HG03103 (cell line): ENCODE measurements at regions not wholly inside any gene's neighbourhood (a gene's known extent, or its start where the extent isn't known, plus 50 kb on each side); places are given as distances from the start of the nearest gene placed in this dataset.
A peak's percentile ranks its signal among the peaks of the same experiment; 100 is the strongest.
"Not testable (repeated sequence)": the region's sequence is repeated elsewhere in the genome, so short reads cannot be mapped to it uniquely, and the experiment has no call there.

Experiments
- ATAC-seq: cut with Tn5 transposase; IDR thresholded peaks from one replicate; pipeline ENCODE4 v1.9.1; 2021; ENCODE audit warnings: low read depth; ENCODE audit not compliant: unreplicated experiment

DNA sequence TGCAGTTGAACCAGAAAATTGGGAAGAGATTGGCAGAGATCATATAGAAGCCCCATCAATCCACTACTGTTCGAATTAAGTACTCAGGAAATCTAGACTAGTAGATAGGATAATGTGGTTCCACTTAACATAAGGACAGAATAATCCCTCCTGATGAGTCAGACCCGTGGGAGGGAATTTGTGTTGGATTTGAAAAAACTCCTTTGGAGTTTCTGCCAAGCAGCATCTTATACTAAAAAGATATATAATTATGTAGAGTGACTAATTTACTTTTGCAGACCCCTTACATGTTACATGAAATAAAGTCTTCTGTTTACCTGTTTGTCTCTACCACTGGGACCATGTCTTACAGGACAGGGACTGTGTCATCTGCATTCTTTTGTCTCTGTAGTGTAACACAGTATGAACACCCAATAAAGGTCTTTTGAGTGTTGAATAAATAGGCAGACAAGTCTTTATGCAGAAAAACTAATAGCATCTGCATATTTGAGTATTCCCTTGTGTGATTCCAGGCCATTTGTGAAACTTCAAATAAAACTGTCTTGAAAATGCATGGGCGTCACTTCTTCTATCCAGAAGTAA lies 122.6 kb upstream of the DNAJC10 start:
- no peak for ATAC-seq

DNA sequence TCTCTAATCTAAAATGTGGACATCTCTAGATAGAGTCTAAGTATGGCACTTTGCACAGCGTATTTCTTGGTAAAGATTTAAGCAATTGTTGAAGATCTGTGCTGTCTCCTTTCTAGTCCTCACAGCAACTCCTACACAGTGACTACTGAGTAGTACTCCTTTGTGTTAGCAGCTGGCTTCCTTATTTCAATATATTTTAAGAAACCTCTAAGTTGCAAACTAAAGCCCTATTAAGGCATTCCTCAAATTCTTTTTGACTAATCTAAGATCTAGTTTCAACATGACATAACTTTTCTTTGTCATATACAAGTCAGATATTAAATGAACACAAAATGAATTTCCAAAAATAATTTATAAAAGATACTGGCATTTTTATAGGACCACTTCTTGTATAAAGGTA lies 121.8 kb upstream of the DNAJC10 start:
- ATAC-seq, result no peak

DNA sequence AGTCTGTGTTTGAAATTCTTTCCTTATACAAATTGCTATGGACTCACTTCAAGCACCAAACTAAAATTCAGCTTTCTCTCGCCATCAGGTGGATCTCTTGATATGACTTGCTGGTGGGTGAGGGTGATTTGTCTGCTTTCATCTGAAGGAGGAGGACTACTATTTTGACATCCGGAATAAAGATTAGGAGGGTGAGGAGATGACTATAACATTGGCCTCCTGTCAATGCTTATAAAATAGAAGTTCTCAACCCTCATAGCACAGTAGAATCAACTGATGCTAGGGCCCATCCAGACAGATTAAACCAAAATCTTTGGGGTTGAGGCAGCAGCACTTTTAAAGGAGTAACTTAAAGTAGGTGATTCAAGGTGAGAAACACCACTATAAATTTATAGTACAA lies 120.4 kb upstream of the DNAJC10 start:
- no peak for ATAC-seq

DNA sequence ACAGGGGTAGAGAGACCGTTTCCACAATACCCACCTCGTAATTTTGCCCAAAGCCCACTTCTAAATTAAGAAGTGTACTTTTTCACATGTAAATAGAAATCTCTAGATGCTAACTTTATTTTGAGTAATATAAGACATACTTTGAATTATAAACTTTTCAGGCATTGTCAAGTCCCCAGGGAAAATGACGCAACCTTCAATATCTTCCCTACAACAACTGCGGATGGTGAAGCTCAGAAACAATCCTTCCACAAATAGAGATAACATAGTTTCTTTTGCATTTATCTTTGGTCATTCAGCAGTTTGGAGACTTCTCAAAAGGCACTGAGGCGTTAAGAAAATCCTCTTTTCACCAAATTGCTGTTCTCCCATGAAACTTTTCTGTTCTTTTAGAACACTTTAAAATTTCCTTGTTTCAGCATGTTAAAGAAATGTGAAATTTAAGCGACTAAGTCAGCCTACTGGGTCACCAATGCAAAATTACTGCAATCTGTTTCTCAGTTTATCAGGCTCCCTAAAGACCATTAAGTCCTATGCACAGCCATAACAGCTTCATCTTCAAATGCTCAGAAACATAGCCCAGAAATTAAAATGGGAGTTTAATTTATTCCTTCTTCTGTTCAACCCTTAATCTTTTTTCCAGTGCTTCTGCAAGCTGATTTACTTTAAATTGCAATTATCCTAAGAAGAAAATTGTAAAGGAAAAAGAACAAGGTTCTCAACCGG lies 118.3 kb upstream of the DNAJC10 start:
- no peak for ATAC-seq

- ATAC-seq, result no peak
Measured at GRCh38 chr2:182598626-182599025, 117.4 kb upstream of the DNAJC10 start.

- ATAC-seq, result no peak
Measured at GRCh38 chr2:182605166-182605565, 110.9 kb upstream of the DNAJC10 start.

DNA sequence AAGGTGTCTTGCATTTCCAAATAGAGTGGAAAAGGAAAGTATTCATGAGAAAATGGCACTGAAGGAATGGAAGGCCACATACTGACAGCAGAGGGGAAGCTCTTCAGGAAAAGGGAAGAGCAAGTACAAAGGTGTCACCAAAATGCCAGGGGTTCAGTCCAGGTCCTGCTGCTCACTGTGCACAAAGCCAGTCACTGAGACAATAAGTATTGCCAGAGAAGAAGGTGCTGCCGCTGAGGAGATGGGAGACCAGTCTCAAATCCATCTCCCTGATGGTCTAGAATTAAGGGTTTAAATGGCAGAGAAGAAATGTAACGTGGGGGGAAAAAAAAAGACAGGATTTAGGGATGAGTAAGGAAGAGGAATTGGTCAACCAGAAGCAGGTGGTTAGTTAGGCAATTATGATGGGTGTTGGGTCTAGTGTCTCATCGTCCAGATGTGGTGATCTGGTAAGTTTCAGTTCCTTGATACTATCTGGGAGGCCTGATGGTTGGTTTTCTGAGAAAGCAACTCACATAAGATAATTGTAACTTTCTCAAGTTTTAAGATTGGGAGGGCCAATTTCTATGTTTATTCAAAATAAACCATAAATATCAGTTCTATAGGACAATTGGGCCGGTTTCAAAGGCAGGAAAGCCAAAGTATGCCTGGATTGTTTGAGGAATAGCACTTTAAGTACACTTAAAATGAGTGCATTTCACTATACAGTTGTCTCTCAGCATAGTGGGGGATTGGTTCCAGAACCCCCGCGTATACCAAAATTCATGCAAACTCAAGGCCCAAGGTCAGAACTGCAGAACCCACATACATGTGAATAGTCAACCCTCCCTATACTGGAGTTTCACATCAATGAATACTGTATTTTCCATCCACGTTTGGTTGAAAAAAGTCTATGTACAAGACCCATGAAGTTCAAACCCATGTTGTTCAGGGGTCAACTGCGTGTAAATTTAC lies 109.1 kb upstream of the DNAJC10 start:
- peak; percentile 75 for ATAC-seq

- ATAC-seq, result no peak
Measured at GRCh38 chr2:182608181-182608845, 107.7 kb upstream of the DNAJC10 start.

- ATAC-seq, result not testable (repeated sequence)
Measured at GRCh38 chr2:182609005-182609404, 107.1 kb upstream of the DNAJC10 start.

DNA sequence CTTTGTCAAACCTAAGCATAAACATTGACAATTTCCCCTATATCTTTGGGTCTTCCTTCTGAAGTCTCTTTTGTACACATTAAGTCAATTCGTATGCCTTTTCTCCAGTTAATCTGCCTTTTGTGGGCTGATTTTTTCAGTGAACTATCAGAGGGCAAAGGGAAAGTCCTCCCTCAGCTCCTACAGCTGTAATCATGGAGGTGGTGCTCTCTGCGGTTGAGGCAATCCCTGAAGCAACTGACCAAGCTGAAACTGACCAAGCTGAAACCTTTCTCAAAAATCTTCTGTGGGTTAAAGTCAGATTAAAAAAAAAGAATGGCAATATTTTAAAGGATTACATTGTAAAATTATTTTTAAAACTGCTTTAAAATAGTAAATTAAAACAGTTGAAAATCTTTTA lies 105.8 kb upstream of the DNAJC10 start:
- no peak for ATAC-seq

DNA sequence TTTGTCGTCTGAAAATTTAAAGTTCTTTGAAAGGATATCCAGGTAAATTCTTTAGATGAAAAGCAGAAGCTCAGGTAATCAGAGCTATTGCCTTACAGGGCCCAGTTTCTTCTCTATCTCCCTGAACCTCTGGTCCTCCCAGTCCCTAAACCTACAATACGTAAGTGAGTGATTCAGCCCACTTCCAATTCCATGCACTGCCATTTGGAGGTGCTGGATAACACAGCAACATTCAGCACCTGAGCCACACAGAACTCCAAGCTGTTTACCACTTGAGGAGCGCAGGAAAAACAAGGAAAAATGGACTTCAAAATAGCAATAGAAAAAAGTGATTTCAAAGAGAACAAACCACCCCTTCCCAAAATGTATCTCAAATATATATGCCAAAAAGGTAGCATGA lies 105.0 kb upstream of the DNAJC10 start:
- no peak for ATAC-seq

DNA sequence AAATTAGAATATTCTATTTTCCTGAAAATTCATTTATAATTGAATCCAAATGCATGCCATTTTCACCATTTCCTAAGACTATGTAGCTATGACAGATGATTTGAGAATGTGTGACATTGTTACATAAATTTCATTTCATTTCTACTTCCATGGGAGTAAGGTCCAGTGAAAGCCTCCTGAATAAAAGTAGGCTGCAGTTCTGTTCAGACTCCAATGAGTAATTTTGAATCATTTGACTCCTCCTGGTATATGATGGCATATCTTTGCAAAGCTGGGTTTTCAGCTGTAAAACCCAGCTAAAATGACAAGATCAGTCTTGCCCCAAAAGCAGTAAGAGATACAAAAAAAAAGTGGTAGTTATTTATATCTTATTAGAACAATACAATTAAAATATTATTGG lies 101.0 kb upstream of the DNAJC10 start:
- no peak for ATAC-seq

DNA sequence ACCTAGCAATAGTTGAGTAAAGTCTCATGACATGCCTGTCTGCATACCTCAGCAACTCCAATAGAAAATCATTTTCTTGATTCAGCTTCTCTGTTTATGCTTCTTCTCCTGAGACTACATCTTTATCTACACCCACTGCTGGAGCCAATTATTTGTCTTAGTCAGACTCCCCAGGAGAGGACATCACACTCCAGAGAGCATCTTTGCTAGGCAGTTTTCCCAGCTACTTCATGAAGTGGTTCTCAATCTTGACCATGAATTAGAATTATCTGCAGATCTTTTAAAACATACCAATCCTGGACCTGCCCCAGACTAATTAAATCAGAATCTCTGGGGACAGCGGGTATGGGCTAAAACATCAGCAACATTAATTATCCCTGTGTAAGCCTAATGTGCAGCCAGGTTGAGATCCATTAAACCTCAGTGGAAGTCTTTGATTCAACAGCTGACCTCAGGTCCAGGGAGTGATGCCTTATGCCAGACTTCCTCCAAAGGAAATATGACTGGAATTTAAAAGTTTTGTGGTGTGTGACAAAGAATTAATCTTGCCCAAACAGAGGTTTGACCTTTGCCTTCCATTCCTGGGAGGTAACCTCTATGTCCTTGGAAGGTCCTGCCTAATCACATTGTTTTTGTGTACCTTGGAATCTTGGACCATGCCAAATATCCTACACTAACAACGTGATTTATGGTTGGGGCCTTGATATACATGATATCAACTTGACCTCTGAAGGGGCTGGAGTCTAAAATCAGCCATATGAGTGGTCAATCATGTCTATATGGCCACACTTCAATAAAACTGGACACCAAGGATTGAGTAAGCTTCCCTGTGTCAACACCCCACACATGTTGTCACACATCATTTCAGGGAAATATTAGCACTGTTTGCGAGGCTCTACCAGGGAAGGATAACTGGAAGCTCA lies 99.3 kb upstream of the DNAJC10 start:
- ATAC-seq, result no peak

DNA sequence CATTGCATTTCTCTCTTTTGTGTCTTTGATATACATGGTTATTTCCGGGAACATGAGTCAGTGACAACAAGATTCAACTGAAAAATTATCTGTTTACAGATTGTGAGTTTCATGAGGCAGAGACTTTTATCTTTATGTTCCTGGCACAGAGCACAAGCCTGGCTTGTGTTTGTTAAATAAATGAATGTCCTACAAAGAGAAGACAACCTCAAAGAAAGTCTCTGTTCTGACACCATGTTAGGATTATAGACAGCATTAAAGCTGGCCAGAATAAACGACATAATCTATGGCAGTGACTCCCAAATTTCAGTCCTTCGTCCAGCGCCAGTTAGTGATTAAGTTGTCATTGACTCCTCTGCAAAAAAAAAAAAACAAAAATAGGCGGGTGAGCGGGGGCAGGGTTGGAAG lies 97.4 kb upstream of the DNAJC10 start:
- no peak for ATAC-seq

GRCh38 chr2:182619276-182619675 lies 96.8 kb upstream of the DNAJC10 start:
- ATAC-seq, result no peak

DNA sequence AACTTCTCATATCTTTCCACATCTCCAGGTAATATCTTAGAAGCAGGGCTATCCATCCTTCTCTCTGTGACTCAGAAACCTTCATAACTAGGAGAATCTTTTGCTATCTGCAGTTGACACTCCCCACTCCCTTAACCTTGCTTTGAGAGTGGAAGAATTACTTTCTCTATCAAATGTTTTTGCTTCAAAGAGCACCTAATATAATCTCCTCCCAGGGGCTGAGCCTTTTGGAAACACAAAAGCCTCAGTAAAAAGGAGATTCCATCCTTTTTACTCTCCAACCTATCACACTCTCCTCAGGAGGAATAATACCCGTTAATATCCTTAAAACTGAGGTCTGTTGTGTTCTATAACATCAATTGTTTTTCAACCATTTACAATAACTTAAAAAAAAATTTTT lies 94.9 kb upstream of the DNAJC10 start:
- no peak for ATAC-seq

GRCh38 chr2:182621810-182622209 lies 94.2 kb upstream of the DNAJC10 start:
- ATAC-seq, result no peak

- ATAC-seq, result no peak
Measured at GRCh38 chr2:182622231-182622630, 93.8 kb upstream of the DNAJC10 start.

- no peak for ATAC-seq
Measured at GRCh38 chr2:182625814-182626213, 90.2 kb upstream of the DNAJC10 start.

GRCh38 chr2:182628916-182629315 lies 87.1 kb upstream of the DNAJC10 start:
- no peak for ATAC-seq
